ENCODE measurements at regions not wholly inside any gene's neighbourhood (a gene's known extent, or its start where the extent isn't known, plus 50 kb on each side); places are given as distances from the start of the nearest gene placed in this dataset.

DNA sequence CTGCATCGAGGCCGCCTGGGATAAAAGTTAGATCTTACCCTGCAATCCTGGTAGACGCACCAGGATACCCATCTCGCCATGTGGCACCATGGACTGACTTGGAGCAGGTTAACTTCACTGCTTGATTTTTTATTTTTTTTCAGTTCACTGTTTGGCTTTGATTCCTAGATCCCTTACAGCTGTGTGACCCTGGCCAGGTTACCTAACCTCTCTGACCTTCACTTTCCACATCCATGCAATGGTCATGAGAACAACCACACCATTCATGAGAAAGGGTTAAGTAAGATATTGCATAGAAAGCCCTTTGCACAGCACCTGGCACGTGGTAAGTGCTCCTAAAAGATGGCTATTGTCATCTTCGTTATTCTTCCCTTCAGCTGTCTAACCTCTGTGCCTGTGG is 230.5 kb downstream of the SOX9 start (continued):
- TF ChIP-seq GABPB1 (CRISPR knock-in tag; IDR thresholded peaks at IDR 0.05) (no peak), SMAD3 (CRISPR knock-in tag; IDR thresholded peaks at IDR 0.05; ENCODE audit: borderline replicate concordance) (no peak), ZNF263 (CRISPR knock-in tag; IDR thresholded peaks at IDR 0.05; ENCODE audit: low read depth) (no peak), GRHL2 (CRISPR knock-in tag; IDR thresholded peaks at IDR 0.05; ENCODE audit: insufficient replicate concordance, severe bottlenecking) (no peak)
- TF ChIP-seq, protein P1, sequence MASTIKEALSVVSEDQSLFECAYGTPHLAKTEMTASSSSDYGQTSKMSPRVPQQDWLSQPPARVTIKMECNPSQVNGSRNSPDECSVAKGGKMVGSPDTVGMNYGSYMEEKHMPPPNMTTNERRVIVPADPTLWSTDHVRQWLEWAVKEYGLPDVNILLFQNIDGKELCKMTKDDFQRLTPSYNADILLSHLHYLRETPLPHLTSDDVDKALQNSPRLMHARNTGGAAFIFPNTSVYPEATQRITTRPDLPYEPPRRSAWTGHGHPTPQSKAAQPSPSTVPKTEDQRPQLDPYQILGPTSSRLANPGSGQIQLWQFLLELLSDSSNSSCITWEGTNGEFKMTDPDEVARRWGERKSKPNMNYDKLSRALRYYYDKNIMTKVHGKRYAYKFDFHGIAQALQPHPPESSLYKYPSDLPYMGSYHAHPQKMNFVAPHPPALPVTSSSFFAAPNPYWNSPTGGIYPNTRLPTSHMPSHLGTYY (CRISPR knock-in tag; IDR thresholded peaks at IDR 0.05): no peak

DNA sequence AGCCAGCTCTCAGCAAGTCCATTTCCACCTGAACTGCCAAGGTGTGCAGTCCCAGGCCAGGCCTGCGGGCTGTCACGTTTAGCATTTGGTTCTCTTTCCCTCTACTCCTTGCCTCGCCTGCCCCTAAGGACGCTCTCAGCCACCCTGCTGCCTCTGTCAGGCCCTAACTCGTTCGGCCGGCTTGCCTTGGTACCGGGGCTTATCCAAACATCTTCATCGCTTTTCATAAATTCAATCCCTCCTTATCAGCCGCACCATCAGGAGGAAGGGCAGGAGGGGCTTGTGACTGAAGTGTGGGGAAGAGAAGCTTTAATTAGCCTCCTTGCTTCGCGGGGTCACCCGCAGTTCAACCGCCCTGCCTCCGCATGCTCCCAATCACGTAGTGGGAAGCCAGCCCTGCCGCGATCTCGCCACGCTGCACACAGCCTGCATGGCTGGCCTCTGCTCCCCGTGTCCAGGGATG is 231.1 kb downstream of the SOX9 start:
- H3K9me3 Mint-ChIP-seq: no peaks in the 10 kb centered on the region
- POLR2A ChIA-PET: interaction anchor here (0.6 kb wide), 1 partner anchor 153 kb away, joined by 3 read pairs; no protein-coding TSS in a partner anchor
- H3K36me3 Mint-ChIP-seq: no peaks in the 10 kb centered on the region
- H3K27ac Mint-ChIP-seq: no peak overlapping the region
- TF ChIP-seq, protein P2, sequence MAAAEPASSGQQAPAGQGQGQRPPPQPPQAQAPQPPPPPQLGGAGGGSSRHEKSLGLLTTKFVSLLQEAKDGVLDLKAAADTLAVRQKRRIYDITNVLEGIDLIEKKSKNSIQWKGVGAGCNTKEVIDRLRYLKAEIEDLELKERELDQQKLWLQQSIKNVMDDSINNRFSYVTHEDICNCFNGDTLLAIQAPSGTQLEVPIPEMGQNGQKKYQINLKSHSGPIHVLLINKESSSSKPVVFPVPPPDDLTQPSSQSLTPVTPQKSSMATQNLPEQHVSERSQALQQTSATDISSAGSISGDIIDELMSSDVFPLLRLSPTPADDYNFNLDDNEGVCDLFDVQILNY (CRISPR knock-in tag; IDR thresholded peaks at IDR 0.05): no peak
- TF ChIP-seq ZNF317 (CRISPR knock-in tag; IDR thresholded peaks at IDR 0.05; ENCODE audit: borderline replicate concordance, low read depth) (no peak), ZBTB21 (CRISPR knock-in tag; IDR thresholded peaks at IDR 0.05; ENCODE audit: borderline replicate concordance) (no peak), TCF7 (CRISPR knock-in tag; IDR thresholded peaks at IDR 0.05; ENCODE audit: low read depth) (no peak), RORB (CRISPR knock-in tag; IDR thresholded peaks at IDR 0.05) (no peak), NFATC4 (CRISPR knock-in tag; IDR thresholded peaks at IDR 0.05) (no peak), ZNF263 (CRISPR knock-in tag; IDR thresholded peaks at IDR 0.05; ENCODE audit: low read depth) (no peak), ATF1 (CRISPR knock-in tag; IDR thresholded peaks at IDR 0.05) (no peak), ZNF396 (CRISPR knock-in tag; IDR thresholded peaks at IDR 0.05; ENCODE audit: borderline replicate concordance) (no peak)
- TF ChIP-seq, protein P3, sequence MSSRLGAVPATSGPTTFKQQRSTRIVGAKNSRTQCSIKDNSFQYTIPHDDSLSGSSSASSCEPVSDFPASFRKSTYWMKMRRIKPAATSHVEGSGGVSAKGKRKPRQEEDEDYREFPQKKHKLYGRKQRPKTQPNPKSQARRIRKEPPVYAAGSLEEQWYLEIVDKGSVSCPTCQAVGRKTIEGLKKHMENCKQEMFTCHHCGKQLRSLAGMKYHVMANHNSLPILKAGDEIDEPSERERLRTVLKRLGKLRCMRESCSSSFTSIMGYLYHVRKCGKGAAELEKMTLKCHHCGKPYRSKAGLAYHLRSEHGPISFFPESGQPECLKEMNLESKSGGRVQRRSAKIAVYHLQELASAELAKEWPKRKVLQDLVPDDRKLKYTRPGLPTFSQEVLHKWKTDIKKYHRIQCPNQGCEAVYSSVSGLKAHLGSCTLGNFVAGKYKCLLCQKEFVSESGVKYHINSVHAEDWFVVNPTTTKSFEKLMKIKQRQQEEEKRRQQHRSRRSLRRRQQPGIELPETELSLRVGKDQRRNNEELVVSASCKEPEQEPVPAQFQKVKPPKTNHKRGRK (CRISPR knock-in tag; IDR thresholded peaks at IDR 0.05; ENCODE audit: borderline replicate concordance): no peak
- TF ChIP-seq, protein P4, sequence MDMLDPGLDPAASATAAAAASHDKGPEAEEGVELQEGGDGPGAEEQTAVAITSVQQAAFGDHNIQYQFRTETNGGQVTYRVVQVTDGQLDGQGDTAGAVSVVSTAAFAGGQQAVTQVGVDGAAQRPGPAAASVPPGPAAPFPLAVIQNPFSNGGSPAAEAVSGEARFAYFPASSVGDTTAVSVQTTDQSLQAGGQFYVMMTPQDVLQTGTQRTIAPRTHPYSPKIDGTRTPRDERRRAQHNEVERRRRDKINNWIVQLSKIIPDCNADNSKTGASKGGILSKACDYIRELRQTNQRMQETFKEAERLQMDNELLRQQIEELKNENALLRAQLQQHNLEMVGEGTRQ (CRISPR knock-in tag; IDR thresholded peaks at IDR 0.05): no peak
- TF ChIP-seq, protein P5, sequence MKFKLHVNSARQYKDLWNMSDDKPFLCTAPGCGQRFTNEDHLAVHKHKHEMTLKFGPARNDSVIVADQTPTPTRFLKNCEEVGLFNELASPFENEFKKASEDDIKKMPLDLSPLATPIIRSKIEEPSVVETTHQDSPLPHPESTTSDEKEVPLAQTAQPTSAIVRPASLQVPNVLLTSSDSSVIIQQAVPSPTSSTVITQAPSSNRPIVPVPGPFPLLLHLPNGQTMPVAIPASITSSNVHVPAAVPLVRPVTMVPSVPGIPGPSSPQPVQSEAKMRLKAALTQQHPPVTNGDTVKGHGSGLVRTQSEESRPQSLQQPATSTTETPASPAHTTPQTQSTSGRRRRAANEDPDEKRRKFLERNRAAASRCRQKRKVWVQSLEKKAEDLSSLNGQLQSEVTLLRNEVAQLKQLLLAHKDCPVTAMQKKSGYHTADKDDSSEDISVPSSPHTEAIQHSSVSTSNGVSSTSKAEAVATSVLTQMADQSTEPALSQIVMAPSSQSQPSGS (CRISPR knock-in tag; IDR thresholded peaks at IDR 0.05; ENCODE audit: borderline replicate concordance, low read depth): no peak
- TF ChIP-seq, protein P6, sequence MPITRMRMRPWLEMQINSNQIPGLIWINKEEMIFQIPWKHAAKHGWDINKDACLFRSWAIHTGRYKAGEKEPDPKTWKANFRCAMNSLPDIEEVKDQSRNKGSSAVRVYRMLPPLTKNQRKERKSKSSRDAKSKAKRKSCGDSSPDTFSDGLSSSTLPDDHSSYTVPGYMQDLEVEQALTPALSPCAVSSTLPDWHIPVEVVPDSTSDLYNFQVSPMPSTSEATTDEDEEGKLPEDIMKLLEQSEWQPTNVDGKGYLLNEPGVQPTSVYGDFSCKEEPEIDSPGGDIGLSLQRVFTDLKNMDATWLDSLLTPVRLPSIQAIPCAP (CRISPR knock-in tag; IDR thresholded peaks at IDR 0.05): no peak
- TF ChIP-seq, protein P7, sequence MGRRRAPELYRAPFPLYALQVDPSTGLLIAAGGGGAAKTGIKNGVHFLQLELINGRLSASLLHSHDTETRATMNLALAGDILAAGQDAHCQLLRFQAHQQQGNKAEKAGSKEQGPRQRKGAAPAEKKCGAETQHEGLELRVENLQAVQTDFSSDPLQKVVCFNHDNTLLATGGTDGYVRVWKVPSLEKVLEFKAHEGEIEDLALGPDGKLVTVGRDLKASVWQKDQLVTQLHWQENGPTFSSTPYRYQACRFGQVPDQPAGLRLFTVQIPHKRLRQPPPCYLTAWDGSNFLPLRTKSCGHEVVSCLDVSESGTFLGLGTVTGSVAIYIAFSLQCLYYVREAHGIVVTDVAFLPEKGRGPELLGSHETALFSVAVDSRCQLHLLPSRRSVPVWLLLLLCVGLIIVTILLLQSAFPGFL (CRISPR knock-in tag; IDR thresholded peaks at IDR 0.05; ENCODE audit: borderline replicate concordance): no peak
- no peak overlapping the region for H3K4me3 Mint-ChIP-seq
- H3K27me3 Mint-ChIP-seq (ENCODE audit: low read depth): no peaks in the 10 kb centered on the region
- CTCF ChIA-PET: interaction anchor here (1.0 kb wide), 1 partner anchor 188 kb away, joined by 6 read pairs; no protein-coding TSS in a partner anchor
- peaks cover 27% of the 10 kb centered on the region for H3K4me1 Mint-ChIP-seq
- peak; percentile 91 for ATAC-seq
- peak; percentile 30 for DNase-seq (ENCODE audit: low spot score)

Data from WTC11 (cell line).